ENCODE measurements at regions not wholly inside any gene's neighbourhood (a gene's known extent, or its start where the extent isn't known, plus 50 kb on each side); places are given as distances from the start of the nearest gene placed in this dataset.

GRCh38 chr12:61781021-61781581 is 479.1 kb upstream of the USP15 start:
- POLR2A ChIA-PET, result no interaction called here
- CTCF ChIA-PET, result no interaction called here

DNA sequence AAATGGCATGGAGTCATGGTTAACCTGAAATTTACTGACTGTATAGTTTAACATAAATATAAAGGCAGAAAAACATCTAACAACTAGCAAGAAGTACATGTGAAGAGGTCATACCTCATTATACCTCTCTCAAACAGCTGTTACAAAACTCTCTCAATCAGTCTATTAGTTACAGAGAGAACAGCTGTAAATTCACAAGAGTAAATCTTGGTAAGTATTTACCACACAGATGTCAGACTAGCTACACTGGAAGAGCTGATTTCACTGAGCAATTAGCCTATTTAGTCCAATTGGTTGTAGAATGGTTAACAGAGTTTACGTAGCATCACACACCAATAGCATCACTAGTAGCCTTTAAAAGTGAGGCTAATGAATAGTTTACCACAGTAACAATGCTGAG is 463.4 kb upstream of the USP15 start:
- ChIA-PET POLR2A (no interaction called here), CTCF (no interaction called here)

DNA sequence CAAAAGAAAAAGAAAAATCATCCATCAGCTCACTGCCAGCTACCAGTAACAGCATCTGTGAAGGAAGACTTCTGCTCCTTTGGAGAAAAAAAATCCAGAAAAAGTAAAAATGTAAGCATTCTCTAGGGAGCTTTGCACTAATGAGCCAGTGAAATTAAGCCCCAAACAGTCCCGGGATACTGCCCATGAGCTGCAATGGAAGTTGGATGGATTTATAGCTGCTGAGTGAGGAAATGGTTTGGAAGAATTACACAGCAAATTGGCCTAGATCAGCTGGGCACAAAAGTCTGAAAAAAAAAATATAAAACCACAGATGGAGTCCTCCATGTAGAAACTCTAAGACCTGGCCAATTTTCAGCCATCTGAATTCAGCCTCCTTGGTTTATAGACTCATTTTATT is 462.9 kb upstream of the USP15 start:
- CTCF ChIA-PET, result no interaction called here
- POLR2A ChIA-PET, result no interaction called here

- ChIA-PET POLR2A (no interaction called here), CTCF (no interaction called here)
Observed at GRCh38 chr12:61798778-61799177, 461.4 kb upstream of the USP15 start.

DNA sequence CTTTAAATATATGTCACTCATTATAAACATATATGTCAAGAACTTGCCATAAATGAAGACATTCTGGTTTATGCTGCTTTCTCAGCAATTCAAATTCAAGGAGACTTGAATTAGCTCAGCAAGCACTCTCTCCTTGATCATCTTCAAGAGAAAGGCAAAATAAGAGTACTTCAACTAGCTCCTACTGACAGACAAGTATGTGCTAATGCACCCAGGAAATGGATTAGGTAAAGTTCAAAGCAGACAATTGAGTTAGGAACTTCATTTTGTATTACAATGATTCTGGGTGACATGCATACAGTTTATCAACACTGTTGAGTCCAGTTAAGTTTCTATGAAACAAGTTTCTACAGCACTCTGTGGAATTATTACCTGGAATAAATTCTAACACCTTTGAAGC is 455.9 kb upstream of the USP15 start:
- POLR2A ChIA-PET, result no interaction called here
- CTCF ChIA-PET, result no interaction called here

GRCh38 chr12:61808856-61809255 is 451.3 kb upstream of the USP15 start:
- ChIA-PET CTCF (no interaction called here), POLR2A (no interaction called here)

- CTCF ChIA-PET, result no interaction called here
- POLR2A ChIA-PET, result no interaction called here
Observed at GRCh38 chr12:61810486-61810885, 449.7 kb upstream of the USP15 start.

- ChIA-PET POLR2A (no interaction called here), CTCF (no interaction called here)
Observed at GRCh38 chr12:61821381-61821780, 438.8 kb upstream of the USP15 start.

- CTCF ChIA-PET, result no interaction called here
- POLR2A ChIA-PET, result no interaction called here
Observed at GRCh38 chr12:61823102-61823501, 437.1 kb upstream of the USP15 start.

DNA sequence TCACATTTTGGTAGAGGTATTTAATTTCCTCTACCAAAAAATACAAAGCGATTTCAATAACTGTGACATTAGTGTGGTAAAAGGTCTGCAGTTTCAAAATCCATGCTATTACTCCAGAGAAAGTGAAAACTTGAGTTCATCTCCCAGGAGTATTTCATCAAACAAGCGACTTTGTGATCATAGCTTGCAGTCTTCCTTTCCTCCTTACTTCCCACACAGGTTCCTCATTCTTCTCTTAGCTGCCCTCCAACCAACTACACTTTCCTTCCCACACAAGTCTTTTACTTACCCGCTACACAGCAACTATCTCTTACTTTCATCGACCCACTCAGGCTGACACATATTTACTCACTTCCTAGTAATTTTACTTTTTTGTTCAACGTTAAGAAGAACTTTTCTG is 413.4 kb upstream of the USP15 start:
- ChIA-PET POLR2A (no interaction called here), CTCF (no interaction called here)

GRCh38 chr12:61848893-61849292 is 411.3 kb upstream of the USP15 start:
- POLR2A ChIA-PET, result no interaction called here
- CTCF ChIA-PET, result no interaction called here

GRCh38 chr12:61853945-61854344 is 406.3 kb upstream of the USP15 start:
- POLR2A ChIA-PET, result no interaction called here

GRCh38 chr12:61854902-61855301 is 405.3 kb upstream of the USP15 start:
- POLR2A ChIA-PET, result no interaction called here
- CTCF ChIA-PET, result no interaction called here

More at GRCh38 chr12:61853945-61854344, 406.3 kb upstream of the USP15 start:
- CTCF ChIA-PET, result no interaction called here

- ChIA-PET POLR2A (no interaction called here), CTCF (no interaction called here)
Observed at GRCh38 chr12:61857968-61858367, 402.2 kb upstream of the USP15 start.

- ChIA-PET CTCF (no interaction called here), POLR2A (no interaction called here)
Observed at GRCh38 chr12:61860451-61860850, 399.8 kb upstream of the USP15 start.

DNA sequence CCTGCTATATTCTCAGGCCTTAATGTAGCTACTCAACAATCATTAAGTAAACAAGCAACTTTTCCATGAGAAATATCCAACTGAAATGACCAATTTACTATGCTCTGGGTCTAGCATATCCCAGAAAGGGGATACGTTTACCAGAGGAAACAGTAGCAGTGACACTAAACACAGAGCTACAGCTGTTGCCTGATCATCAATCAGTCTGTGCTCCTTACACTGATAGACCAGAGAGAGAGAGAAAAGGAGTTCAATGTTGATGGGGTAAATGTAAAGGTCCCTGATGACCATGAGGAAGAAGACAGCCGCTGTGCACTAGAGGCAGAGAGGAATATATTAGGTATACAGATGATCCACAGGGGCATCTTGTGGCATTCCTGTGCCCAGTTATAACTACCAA is 397.2 kb upstream of the USP15 start:
- POLR2A ChIA-PET, result no interaction called here
- CTCF ChIA-PET, result no interaction called here

DNA sequence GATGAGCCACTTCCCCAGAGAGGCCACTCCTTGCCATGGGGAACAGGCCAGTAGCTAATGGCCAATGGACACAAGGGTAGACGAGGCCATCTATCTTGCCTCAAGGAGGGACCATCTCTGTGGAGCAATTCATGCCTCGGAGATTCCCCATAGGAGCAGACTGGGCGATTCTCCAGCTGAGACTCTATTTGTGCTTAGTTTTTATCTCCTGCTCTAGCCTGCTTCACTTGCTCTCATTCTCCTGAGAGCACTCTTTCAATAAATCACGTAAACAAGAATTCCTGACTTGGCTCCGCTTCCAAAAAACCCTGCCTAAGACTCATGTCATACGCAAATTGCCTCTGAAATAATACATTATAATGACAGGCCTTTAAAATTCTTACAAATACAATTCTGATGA is 396.4 kb upstream of the USP15 start:
- POLR2A ChIA-PET, result no interaction called here
- CTCF ChIA-PET, result no interaction called here

DNA sequence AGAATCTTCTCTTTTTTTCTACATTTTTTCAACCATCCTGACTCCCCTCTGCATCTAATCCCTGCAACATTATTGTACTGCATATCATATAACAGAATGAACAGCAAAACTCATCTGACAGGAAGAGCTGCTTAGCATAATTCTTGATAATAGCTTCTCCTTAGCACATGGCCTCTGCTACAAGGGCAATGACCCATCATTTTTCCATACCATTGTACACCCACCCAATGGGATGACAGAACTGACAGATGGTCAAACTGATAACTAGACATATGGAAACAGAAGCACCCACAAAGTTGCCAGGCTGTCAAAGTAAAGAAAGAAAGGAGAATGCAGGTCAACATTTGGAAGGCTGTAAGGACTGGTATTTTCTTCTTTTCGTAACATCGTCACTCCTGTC is 390.4 kb upstream of the USP15 start:
- CTCF ChIA-PET, result no interaction called here
- POLR2A ChIA-PET, result no interaction called here

GRCh38 chr12:61870658-61871484 is 389.3 kb upstream of the USP15 start:
- ChIA-PET CTCF (no interaction called here), POLR2A (no interaction called here)

GRCh38 chr12:61871485-61871810 is 388.8 kb upstream of the USP15 start:
- CTCF ChIA-PET, result no interaction called here
- POLR2A ChIA-PET, result no interaction called here

DNA sequence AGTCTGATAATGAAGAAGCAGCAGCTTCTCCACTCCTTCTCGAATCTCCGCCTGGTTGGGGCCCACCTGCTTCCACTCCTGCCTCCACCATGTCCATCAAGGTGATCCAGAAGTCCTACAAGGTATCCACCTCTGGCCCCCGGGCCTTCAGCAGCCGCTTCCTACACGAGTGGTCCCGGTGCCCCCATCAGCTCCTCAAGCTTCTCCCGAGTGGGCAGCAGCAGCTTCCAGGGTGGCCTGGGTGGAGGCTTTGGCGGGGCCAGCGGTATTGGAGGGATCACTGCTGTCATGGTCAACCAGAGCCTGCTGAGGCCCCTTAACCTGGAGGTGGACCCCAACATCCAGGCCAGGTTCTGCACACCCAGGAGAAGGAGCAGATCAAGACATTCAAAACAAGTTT is 381.0 kb upstream of the USP15 start:
- ChIA-PET CTCF (no interaction called here), POLR2A (no interaction called here)

GRCh38 chr12:61880186-61880585 is 380.0 kb upstream of the USP15 start:
- CTCF ChIA-PET, result no interaction called here

DNA sequence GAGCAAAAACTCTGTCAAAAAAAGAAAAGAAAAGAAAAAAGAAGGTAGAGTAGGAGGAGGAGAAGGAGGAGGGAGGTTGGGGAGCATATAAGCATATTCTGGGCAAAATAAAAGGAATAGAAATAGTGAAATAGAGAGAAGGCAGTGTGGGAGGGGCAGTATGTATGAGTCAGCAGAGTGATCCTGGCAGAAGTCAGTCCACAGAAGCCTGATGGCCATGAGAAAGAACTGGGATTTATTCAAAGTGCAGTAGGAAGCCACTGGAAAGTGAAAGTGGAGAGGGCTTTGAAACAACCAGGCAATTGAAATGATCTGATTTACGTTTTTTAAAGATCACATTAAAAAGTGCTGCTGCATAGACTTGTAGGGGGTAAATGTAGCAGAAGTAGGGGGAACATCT is 368.6 kb upstream of the USP15 start:
- ChIA-PET POLR2A (no interaction called here), CTCF (no interaction called here)

More at GRCh38 chr12:61880186-61880585, 380.0 kb upstream of the USP15 start:
- POLR2A ChIA-PET, result no interaction called here

Data from activated CD8-positive, alpha-beta memory T cell treated with anti-CD3 and anti-CD28 coated beads for 36 hours (primary cell).